Peyer's patch (tissue), 4 donors: ENCODE measurements at regions not wholly inside any gene's neighbourhood (a gene's known extent, or its start where the extent isn't known, plus 50 kb on each side); places are given as distances from the start of the nearest gene placed in this dataset.

Source experiments
- DNase-seq, 3 donors: peaks; one replicate each; pipeline ENCODE4 v3.0.0-alpha.2; 2017 to 2019
- H3K27ac ChIP-seq, 4 donors: fragments of 200-600 bp; sonication (generic); one replicate each; pipeline ENCODE4 v1.5.1; 2016 to 2019
- H3K27me3 ChIP-seq, 2 donors: fragments of 200-600 bp; sonication (generic); one replicate each; pipeline ENCODE4 v1.5.1; 2019
- H3K36me3 ChIP-seq, 3 donors: fragments of 200-600 bp; sonication (generic); one replicate each; pipeline ENCODE4 v1.5.1; 2016 to 2019
- H3K4me1 ChIP-seq, 4 donors: fragments of 200-600 bp; sonication (generic); one replicate each; pipeline ENCODE4 v1.5.1; 2016 to 2019
- H3K4me3 ChIP-seq, 4 donors: fragments of 200-600 bp; sonication (generic); 1 replicate in 3 of 4; 2 replicates in 1 of 4; pipeline ENCODE4 v1.5.1; 2016 to 2019; ENCODE audit warnings: mild to moderate bottlenecking in 1 of 4
- H3K9me3 ChIP-seq, 4 donors: fragments of 200-600 bp; sonication (generic); one replicate each; pipeline ENCODE4 v1.5.1; 2016 to 2019; ENCODE audit warnings: mild to moderate bottlenecking in 1 of 4
- POLR2A ChIP-seq, 2 donors: fragments of 450-650 bp; IDR thresholded peaks; one replicate each; pipeline ENCODE4 v1.5.1; 2017; ENCODE audit warnings: antibody characterized with exemption in 2 of 2, mild to moderate bottlenecking in 2 of 2, moderate library complexity in 2 of 2
- TF ChIP-seq, protein P1 (sequence below), 6 experiments: fragments of 450-650 bp in 4 of 6; fragments of 200-600 bp in 2 of 6; sonication (generic) in 1 of 6; IDR thresholded peaks; one replicate each; pipeline ENCODE4 v1.5.1; 2017 to 2019; ENCODE audit warnings: antibody characterized with exemption in 6 of 6, mild to moderate bottlenecking in 3 of 6, moderate library complexity in 1 of 6

DNA sequence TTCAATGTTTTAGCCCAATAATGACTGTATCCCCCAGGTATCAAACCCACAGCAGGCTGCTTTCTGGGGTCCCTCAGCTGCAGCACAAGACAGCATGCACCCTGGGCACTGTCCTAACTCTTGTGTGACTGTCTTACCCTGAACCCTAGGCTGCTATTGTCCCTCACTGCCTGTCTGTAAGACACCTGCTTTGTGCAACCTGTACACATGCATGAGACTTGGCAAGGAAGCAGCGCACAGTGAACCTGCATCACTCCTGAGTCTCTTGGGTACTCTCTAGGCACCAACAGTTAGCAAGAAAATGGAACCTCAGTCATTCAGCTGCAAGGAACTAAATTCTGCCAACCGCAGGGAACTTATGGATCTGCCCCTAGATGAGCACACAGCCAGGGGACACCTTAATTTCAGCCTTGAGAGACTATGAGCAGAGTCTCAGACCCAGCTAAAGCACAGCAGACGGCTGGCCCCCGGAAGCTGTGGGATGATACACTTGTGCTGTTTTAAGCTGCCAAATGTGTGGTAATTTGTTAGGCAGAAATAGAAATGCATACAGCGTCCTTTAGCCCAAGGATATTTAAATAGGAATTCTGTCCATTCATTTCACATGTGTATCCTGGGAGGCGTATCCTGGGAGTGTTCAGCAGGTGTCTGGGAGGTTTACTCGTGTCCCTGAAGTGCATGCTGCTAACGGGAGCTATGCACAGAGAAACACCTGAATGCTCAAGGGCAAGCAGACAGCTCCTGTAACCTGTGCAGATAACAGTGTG, 223.8 kb downstream of the KLF13 start:
- no peak for DNase-seq
- Histone ChIP-seq H3K9me3 (no peaks in the 10 kb centered on the region), H3K36me3 (no peaks in the 10 kb centered on the region), H3K4me3 (no peak overlapping the region), H3K27me3 (no peaks in the 10 kb centered on the region), H3K4me1 (no peaks in the 10 kb centered on the region), H3K27ac (no peak overlapping the region)
- no peak for TF ChIP-seq POLR2A (IDR thresholded peaks at IDR 0.05)
- TF ChIP-seq, protein P1, sequence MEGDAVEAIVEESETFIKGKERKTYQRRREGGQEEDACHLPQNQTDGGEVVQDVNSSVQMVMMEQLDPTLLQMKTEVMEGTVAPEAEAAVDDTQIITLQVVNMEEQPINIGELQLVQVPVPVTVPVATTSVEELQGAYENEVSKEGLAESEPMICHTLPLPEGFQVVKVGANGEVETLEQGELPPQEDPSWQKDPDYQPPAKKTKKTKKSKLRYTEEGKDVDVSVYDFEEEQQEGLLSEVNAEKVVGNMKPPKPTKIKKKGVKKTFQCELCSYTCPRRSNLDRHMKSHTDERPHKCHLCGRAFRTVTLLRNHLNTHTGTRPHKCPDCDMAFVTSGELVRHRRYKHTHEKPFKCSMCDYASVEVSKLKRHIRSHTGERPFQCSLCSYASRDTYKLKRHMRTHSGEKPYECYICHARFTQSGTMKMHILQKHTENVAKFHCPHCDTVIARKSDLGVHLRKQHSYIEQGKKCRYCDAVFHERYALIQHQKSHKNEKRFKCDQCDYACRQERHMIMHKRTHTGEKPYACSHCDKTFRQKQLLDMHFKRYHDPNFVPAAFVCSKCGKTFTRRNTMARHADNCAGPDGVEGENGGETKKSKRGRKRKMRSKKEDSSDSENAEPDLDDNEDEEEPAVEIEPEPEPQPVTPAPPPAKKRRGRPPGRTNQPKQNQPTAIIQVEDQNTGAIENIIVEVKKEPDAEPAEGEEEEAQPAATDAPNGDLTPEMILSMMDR (IDR thresholded peaks at IDR 0.05) = no peak

DNA sequence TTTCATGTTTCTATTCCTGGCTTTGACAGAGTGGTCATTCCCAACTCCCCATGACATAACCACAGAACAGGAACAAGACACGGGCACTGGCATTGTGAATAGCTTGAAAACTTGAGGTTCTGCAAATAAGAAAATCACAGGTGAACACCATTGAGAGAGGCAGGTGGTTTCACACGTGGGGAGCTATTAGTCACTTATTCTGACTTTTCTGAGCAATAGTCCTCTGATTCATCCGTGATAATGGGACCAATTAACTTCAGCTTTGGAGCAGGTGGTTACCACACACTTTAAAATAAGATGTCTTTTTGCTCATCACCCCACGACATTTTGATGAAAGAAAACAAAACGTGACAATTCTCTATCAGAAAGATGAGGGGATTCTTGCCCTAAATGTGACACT, 224.7 kb downstream of the KLF13 start:
- no peak overlapping the region for H3K4me3 ChIP-seq
- DNase-seq = no peak
- no peaks in the 10 kb centered on the region for H3K9me3 ChIP-seq
- no peak overlapping the region for H3K27ac ChIP-seq
- no peaks in the 10 kb centered on the region for H3K27me3 ChIP-seq
- H3K36me3 ChIP-seq = no peaks in the 10 kb centered on the region
- no peaks in the 10 kb centered on the region for H3K4me1 ChIP-seq
- no peak for TF ChIP-seq POLR2A (IDR thresholded peaks at IDR 0.05)

DNA sequence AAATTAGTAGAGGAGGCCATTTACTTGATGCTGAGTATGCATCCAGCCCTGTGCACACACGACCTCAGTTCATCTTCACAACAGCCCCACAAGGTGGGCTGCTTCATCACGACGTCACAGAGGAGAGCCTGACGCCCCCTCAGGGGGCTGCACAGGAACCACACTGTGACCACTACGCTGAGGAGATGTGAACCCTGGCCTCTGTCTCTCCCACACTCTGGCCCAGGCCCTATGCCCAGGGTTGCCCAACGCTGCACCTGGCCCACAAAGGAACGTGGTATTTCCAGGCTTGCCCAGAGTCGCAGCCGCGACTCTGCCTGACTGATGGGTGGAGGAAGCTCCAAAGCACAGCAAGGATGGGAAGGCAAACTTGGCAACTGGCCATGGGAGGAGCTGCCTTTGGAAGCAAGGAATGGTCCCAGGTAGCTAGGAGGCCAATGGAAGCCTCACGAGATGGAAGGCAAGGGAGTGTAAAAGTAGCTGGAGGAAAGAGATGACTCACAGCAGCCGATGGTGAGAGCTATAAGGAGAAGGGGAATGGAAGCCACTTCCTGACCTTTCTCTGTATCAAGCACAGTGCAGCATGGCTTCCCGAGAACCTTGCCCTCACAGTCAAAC, 226.0 kb downstream of the KLF13 start:
- Histone ChIP-seq H3K4me1 (no peaks in the 10 kb centered on the region), H3K4me3 (no peak overlapping the region), H3K27me3 (no peaks in the 10 kb centered on the region), H3K27ac (no peak overlapping the region), H3K9me3 (no peaks in the 10 kb centered on the region), H3K36me3 (no peaks in the 10 kb centered on the region)
- TF ChIP-seq, protein P1 (IDR thresholded peaks at IDR 0.05) = no peak
- TF ChIP-seq POLR2A (IDR thresholded peaks at IDR 0.05) = no peak
- DNase-seq = no peak

DNA sequence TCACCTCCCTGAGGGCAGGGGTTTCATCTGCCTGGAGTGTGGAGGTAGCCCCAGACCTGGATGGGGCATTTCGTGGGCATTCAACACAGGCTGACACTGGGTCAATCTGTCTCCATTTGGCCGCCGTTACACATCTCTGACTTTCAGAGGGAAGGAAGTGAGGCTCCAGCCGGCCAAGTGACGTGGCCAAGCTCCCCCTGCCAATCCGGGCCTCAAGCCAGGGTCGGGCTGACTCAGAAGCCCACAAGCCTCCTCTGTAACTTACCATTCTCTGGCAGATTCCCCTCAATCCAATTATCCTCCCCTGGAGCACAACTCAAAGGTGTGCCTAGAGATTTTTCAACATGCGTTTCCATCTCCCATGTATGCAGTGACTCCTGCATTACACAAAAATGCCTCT, 227.6 kb downstream of the KLF13 start:
- Histone ChIP-seq H3K9me3 (no peaks in the 10 kb centered on the region), H3K27ac (peak overlapping the region in 1 of 4 donors; percentile 7), H3K36me3 (no peaks in the 10 kb centered on the region), H3K4me1 (no peaks in the 10 kb centered on the region), H3K27me3 (no peaks in the 10 kb centered on the region), H3K4me3 (no peak overlapping the region)
- no peak for DNase-seq
- TF ChIP-seq, protein P1 (IDR thresholded peaks at IDR 0.05) = no peak
- no peak for TF ChIP-seq POLR2A (IDR thresholded peaks at IDR 0.05)

DNA sequence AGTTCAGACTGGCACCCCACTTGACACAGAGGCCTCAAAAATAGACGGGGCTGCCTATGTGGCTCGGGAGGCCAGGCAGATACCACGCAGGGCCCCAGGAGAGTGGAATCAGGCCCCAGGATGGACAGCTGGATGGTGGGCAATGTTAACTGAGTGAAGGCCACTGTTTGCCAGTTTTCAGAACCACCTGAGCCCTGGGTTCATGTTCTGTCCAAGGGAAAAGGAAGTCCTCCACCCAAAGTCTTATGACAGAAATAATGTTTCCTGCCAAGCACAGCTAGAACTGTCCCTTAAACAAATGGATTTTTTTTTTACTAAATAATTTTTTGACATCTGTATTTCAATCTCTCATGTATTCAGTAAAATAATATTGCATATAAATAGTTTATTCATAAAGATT, 228.4 kb downstream of the KLF13 start:
- Histone ChIP-seq H3K27ac (peak overlapping the region in 1 of 4 donors; percentile 7), H3K4me1 (no peaks in the 10 kb centered on the region), H3K27me3 (no peaks in the 10 kb centered on the region), H3K4me3 (no peak overlapping the region), H3K9me3 (no peaks in the 10 kb centered on the region), H3K36me3 (no peaks in the 10 kb centered on the region)
- TF ChIP-seq, protein P1 (IDR thresholded peaks at IDR 0.05) = no peak
- TF ChIP-seq POLR2A (IDR thresholded peaks at IDR 0.05) = no peak
- DNase-seq = no peak

DNA sequence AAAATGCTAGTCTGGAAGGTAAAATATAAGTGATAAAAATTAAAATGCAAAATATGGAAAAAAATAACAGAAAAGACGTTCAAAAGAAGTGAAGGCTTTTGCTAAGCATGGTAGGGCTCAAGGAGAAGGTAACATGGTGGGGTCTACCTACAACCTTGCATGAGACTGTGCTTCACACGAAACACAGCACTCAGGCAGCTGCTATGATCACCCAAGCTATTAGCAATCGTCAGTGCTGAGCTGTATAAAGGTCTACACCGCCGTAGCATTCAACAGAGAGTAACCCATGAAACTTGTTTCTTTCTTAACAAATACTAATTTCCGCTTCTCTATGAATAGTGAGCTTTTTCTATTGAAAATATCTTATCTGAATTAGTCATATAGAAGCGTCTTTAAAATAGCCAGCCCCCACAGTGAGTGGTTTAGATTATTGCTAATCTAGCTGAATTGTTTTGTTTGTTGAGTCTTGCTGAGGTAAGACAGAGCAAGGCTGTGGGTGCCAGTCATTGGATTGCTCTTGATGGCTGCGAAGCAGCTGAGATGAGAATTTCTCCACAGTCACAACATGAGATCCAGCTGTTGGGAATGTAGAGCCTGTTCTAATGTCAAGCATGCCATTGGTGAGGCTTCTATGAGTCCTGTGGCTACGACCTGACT, 230.0 kb downstream of the KLF13 start:
- Histone ChIP-seq H3K4me3 (no peak overlapping the region), H3K4me1 (no peaks in the 10 kb centered on the region)
- TF ChIP-seq, protein P1 (IDR thresholded peaks at IDR 0.05) = no peak
- no peak for TF ChIP-seq POLR2A (IDR thresholded peaks at IDR 0.05)

More for the DNA sequence above, 230.0 kb downstream of the KLF13 start:
- Histone ChIP-seq H3K36me3 (no peaks in the 10 kb centered on the region), H3K27ac (no peak overlapping the region), H3K9me3 (no peaks in the 10 kb centered on the region), H3K27me3 (no peaks in the 10 kb centered on the region)
- no peak for DNase-seq
